ENCODE measurements at regions not wholly inside any gene's neighbourhood (a gene's known extent, or its start where the extent isn't known, plus 50 kb on each side); places are given as distances from the start of the nearest gene placed in this dataset.
"Not testable (repeated sequence)": the region's sequence is repeated elsewhere in the genome, so short reads cannot be mapped to it uniquely, and the experiment has no call there.

DNA sequence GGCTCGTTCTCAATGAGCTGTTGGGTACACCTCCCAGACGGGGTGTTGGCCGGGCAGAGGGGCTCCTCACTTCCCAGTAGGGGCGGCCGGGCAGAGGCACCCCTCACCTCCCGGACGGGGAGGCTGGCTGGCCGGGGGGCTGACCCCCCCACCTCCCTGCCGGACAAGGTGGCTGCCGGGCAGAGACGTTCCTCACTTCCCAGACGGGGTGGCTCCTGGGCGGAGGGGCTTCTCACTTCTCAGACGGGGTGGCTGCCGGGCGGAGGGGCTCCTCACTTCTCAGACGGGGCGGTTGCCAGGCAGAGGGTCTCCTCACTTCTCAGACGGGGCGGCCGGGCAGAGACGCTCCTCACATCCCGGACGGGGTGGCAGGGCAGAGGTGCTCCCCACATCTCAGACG, 160.7 kb downstream of the POTEC start:
- H3K9me3 ChIP-seq (ENCODE audit: control extremely low read depth in 1 of 3, control insufficient read depth in 2 of 3, insufficient read depth in 1 of 3, low read length in 2 of 3); H3K27me3 Mint-ChIP-seq; H3K27ac Mint-ChIP-seq; H3K4me1 Mint-ChIP-seq; H3K9ac ChIP-seq (ENCODE audit: low read length); CTCF ChIA-PET; intact Hi-C loops (cut with micrococcal nuclease); H3K4me2 ChIP-seq (replicated peaks; ENCODE audit: low read depth, low read length, poor library complexity, severe bottlenecking); POLR2A ChIA-PET; H3K79me2 ChIP-seq (ENCODE audit: control insufficient read depth, insufficient read depth, low read length); H3K27ac ChIP-seq (ENCODE audit: low read length in 2 of 2); H3K4me3 Mint-ChIP-seq; H3K27me3 ChIP-seq (replicated peaks in 1 of 4; ENCODE audit: control extremely low read depth in 1 of 4, control insufficient read depth in 3 of 4, insufficient read depth in 4 of 4, low read length in 3 of 4); H2AFZ ChIP-seq (ENCODE audit: insufficient read depth, low read depth, low read length, poor library complexity, severe bottlenecking); H3K9me3 Mint-ChIP-seq (ENCODE audit: insufficient read depth); ATAC-seq (ENCODE audit: low read depth); H3K4me1 ChIP-seq (ENCODE audit: control insufficient read depth in 2 of 2, insufficient read depth in 2 of 2, low read length in 2 of 2); H3K4me3 ChIP-seq (ENCODE audit: control extremely low read depth in 1 of 5, extremely low read depth in 1 of 5, insufficient read depth in 1 of 5, low read depth in 2 of 5, low read length in 4 of 5); H3K36me3 ChIP-seq (replicated peaks in 1 of 2; ENCODE audit: control extremely low read depth in 1 of 2, control insufficient read depth in 1 of 2, extremely low read depth in 1 of 2, insufficient read depth in 2 of 2, low read length in 1 of 2); H4K20me1 ChIP-seq (ENCODE audit: control insufficient read depth, insufficient read depth, low read length, poor library complexity, severe bottlenecking); DNase-seq: not testable (repeated sequence)
- WGBS (ENCODE audit: insufficient coverage), result 81% methylated on average over 7 of the region's 25 CpGs

GRCh38 chr18:14379489-14379888, 163.9 kb downstream of the POTEC start:
- H3K4me1 ChIP-seq (ENCODE audit: control insufficient read depth in 2 of 2, insufficient read depth in 2 of 2, low read length in 2 of 2), result not testable (repeated sequence)

DNA sequence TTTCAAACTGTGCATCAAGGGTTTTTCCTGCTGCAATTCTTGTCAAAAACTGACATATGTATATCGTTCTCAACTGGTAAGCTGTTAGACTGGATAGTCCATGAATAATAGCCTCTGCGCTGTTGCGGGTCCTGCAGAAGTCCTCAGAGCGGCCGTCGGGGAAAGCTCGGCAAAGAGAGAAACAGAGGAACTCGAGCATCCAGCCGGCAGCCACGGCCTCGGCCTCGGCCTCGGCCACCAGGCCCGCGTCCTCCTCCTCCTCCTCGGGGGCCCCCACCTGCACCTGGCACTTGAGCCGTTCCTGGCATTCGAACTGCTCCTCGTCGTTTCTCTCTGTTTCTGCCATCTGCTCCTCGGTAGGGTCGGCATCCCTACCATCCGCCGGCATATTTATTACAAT, 165.0 kb downstream of the POTEC start:
- H3K27me3 ChIP-seq (replicated peaks in 1 of 4; ENCODE audit: control extremely low read depth in 1 of 4, control insufficient read depth in 3 of 4, insufficient read depth in 4 of 4, low read length in 3 of 4); intact Hi-C loops (cut with micrococcal nuclease); H3K9ac ChIP-seq (ENCODE audit: low read length); CTCF ChIA-PET; H3K4me3 Mint-ChIP-seq; H3K36me3 ChIP-seq (replicated peaks in 1 of 2; ENCODE audit: control extremely low read depth in 1 of 2, control insufficient read depth in 1 of 2, extremely low read depth in 1 of 2, insufficient read depth in 2 of 2, low read length in 1 of 2); H3K4me1 Mint-ChIP-seq; H3K4me3 ChIP-seq (ENCODE audit: control extremely low read depth in 1 of 5, extremely low read depth in 1 of 5, insufficient read depth in 1 of 5, low read depth in 2 of 5, low read length in 4 of 5); H3K4me1 ChIP-seq (ENCODE audit: control insufficient read depth in 2 of 2, insufficient read depth in 2 of 2, low read length in 2 of 2); H4K20me1 ChIP-seq (ENCODE audit: control insufficient read depth, insufficient read depth, low read length, poor library complexity, severe bottlenecking); H3K79me2 ChIP-seq (ENCODE audit: control insufficient read depth, insufficient read depth, low read length); H3K4me2 ChIP-seq (replicated peaks; ENCODE audit: low read depth, low read length, poor library complexity, severe bottlenecking); POLR2A ChIA-PET; H2AFZ ChIP-seq (ENCODE audit: insufficient read depth, low read depth, low read length, poor library complexity, severe bottlenecking); H3K9me3 ChIP-seq (ENCODE audit: control extremely low read depth in 1 of 3, control insufficient read depth in 2 of 3, insufficient read depth in 1 of 3, low read length in 2 of 3); H3K27ac ChIP-seq (ENCODE audit: low read length in 2 of 2); ATAC-seq (ENCODE audit: low read depth); H3K9me3 Mint-ChIP-seq (ENCODE audit: insufficient read depth); H3K27me3 Mint-ChIP-seq; H3K27ac Mint-ChIP-seq; DNase-seq: not testable (repeated sequence)
- WGBS (ENCODE audit: insufficient coverage), result 85% methylated on average over 9 of the region's 24 CpGs

More at GRCh38 chr18:14379489-14379888, 163.9 kb downstream of the POTEC start:
- H4K20me1 ChIP-seq (ENCODE audit: control insufficient read depth, insufficient read depth, low read length, poor library complexity, severe bottlenecking); H3K27ac Mint-ChIP-seq; H3K79me2 ChIP-seq (ENCODE audit: control insufficient read depth, insufficient read depth, low read length); intact Hi-C loops (cut with micrococcal nuclease); H3K27me3 ChIP-seq (replicated peaks in 1 of 4; ENCODE audit: control extremely low read depth in 1 of 4, control insufficient read depth in 3 of 4, insufficient read depth in 4 of 4, low read length in 3 of 4); H3K4me3 ChIP-seq (ENCODE audit: control extremely low read depth in 1 of 5, extremely low read depth in 1 of 5, insufficient read depth in 1 of 5, low read depth in 2 of 5, low read length in 4 of 5); ATAC-seq (ENCODE audit: low read depth); H3K36me3 ChIP-seq (replicated peaks in 1 of 2; ENCODE audit: control extremely low read depth in 1 of 2, control insufficient read depth in 1 of 2, extremely low read depth in 1 of 2, insufficient read depth in 2 of 2, low read length in 1 of 2); H3K4me1 Mint-ChIP-seq; H2AFZ ChIP-seq (ENCODE audit: insufficient read depth, low read depth, low read length, poor library complexity, severe bottlenecking); H3K9me3 ChIP-seq (ENCODE audit: control extremely low read depth in 1 of 3, control insufficient read depth in 2 of 3, insufficient read depth in 1 of 3, low read length in 2 of 3); DNase-seq; H3K4me3 Mint-ChIP-seq; H3K9me3 Mint-ChIP-seq (ENCODE audit: insufficient read depth); H3K27ac ChIP-seq (ENCODE audit: low read length in 2 of 2); H3K27me3 Mint-ChIP-seq; POLR2A ChIA-PET; H3K9ac ChIP-seq (ENCODE audit: low read length); CTCF ChIA-PET; H3K4me2 ChIP-seq (replicated peaks; ENCODE audit: low read depth, low read length, poor library complexity, severe bottlenecking): not testable (repeated sequence)
- WGBS (ENCODE audit: insufficient coverage), result 100% methylated on average over 2 of the region's 2 CpGs

DNA sequence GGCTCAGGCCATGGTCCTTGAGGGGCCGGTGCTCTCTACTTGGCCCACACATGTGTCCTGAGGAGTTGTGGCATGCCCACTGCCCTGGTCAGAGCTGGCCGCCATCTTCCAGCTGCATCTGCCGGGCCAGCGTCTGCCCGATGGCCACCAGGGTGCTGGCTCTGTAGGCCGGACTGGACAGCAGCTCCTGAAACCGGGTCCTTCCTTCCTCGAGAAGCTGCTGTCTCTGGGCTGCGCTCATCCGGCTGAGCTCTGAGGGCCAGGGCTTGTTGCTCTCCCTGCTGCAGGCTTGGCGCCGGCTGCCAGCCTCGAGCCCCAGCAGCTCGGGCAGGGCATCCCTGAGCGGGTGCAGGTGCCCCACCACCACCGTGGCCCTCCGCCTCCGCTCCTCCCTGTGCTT, 182.1 kb downstream of the POTEC start:
- H3K4me3 Mint-ChIP-seq; H3K27me3 ChIP-seq (replicated peaks in 1 of 4; ENCODE audit: control extremely low read depth in 1 of 4, control insufficient read depth in 3 of 4, insufficient read depth in 4 of 4, low read length in 3 of 4); H3K4me2 ChIP-seq (replicated peaks; ENCODE audit: low read depth, low read length, poor library complexity, severe bottlenecking); H4K20me1 ChIP-seq (ENCODE audit: control insufficient read depth, insufficient read depth, low read length, poor library complexity, severe bottlenecking); H3K27me3 Mint-ChIP-seq; H3K9me3 ChIP-seq (ENCODE audit: control extremely low read depth in 1 of 3, control insufficient read depth in 2 of 3, insufficient read depth in 1 of 3, low read length in 2 of 3); H2AFZ ChIP-seq (ENCODE audit: insufficient read depth, low read depth, low read length, poor library complexity, severe bottlenecking); CTCF ChIA-PET; H3K9ac ChIP-seq (ENCODE audit: low read length); H3K36me3 ChIP-seq (replicated peaks in 1 of 2; ENCODE audit: control extremely low read depth in 1 of 2, control insufficient read depth in 1 of 2, extremely low read depth in 1 of 2, insufficient read depth in 2 of 2, low read length in 1 of 2); H3K4me3 ChIP-seq (ENCODE audit: control extremely low read depth in 1 of 5, extremely low read depth in 1 of 5, insufficient read depth in 1 of 5, low read depth in 2 of 5, low read length in 4 of 5); H3K27ac Mint-ChIP-seq; DNase-seq; H3K79me2 ChIP-seq (ENCODE audit: control insufficient read depth, insufficient read depth, low read length); ATAC-seq (ENCODE audit: low read depth); H3K4me1 ChIP-seq (ENCODE audit: control insufficient read depth in 2 of 2, insufficient read depth in 2 of 2, low read length in 2 of 2); POLR2A ChIA-PET; H3K4me1 Mint-ChIP-seq; intact Hi-C loops (cut with micrococcal nuclease); H3K9me3 Mint-ChIP-seq (ENCODE audit: insufficient read depth); H3K27ac ChIP-seq (ENCODE audit: low read length in 2 of 2): not testable (repeated sequence)
- 98% methylated on average over 17 of the region's 18 CpGs for WGBS (ENCODE audit: insufficient coverage)

Measured in B cell (primary cell).